HG03280 (cell line): ENCODE measurements at regions not wholly inside any gene's neighbourhood (a gene's known extent, or its start where the extent isn't known, plus 50 kb on each side); places are given as distances from the start of the nearest gene placed in this dataset.
"Not testable (repeated sequence)": the region's sequence is repeated elsewhere in the genome, so short reads cannot be mapped to it uniquely, and the experiment has no call there.

ENCODE experiments used
- ATAC-seq: cut with Tn5 transposase; IDR thresholded peaks from one replicate; pipeline ENCODE4 v1.9.1; 2021; ENCODE audit warnings: mild to moderate bottlenecking, moderate library complexity; ENCODE audit not compliant: unreplicated experiment

DNA sequence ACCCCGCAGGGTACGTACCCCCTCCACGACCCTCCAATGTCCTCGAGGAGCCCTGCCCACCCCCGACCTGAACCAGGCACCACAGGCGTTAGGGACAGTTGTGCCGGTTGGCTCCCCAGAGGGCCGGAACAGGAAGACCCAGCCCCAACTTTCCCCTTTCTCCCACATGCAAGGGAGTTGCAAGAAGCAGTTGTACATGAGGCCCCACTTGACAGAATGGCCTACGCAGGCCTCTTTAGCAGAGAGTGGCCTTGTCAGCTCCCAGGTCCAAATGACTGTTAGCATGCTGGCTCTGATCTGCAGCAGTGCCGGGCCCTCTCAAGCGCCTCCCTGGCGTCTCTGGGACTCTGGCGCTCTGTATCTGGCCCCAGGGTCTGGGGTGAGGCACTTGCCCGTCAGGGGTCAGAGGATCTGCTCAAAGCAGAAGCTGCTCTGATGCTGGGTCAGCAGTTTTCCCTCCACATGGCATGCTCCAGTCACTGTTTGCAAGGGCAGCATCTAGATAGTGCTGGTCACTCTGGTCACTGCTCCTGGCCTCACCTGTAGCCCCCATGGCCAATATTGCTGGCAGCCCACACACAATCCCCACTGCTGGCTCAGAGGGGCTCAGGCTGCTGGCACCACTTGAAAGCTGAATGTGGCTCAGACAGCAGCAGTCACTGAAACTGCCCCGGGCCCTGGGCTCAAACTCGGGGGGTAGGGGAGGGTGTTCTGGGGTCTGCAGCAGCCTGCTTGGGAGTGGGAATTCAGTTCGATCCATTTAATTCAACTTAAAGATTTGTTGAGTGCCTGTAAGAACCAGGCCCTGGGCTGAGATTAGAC lies 254.5 kb downstream of the FAM43A start:
- ATAC-seq: no peak

DNA sequence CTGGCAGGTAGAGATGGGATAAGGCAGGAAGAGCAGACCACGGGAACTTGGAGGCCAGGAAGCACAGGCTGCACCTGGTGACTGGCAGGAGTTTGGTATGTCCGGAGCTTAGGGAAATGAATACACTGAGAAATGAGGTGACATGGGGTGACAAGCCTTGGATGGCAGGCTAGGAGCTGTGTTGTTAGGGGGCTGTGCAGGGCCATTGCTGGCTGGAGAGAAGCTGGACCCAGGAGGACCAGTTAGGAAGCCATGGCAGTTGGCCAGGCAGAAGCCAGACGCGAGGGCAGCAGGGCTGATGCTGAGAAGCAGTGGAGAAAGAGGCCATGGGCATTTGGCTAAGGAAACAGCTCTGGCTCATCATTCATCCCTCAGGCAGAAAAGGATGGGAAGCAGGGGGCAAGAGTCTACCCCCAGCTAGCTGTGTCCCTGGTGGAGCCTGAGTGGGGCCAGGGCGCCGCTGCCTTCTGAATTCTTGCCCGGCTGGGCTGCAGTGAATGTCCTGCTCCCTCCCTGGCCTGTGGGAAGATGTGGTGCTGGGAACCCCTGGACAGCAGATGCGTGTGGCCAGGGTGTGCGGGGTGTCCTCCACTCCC lies 255.8 kb downstream of the FAM43A start:
- ATAC-seq: no peak

DNA sequence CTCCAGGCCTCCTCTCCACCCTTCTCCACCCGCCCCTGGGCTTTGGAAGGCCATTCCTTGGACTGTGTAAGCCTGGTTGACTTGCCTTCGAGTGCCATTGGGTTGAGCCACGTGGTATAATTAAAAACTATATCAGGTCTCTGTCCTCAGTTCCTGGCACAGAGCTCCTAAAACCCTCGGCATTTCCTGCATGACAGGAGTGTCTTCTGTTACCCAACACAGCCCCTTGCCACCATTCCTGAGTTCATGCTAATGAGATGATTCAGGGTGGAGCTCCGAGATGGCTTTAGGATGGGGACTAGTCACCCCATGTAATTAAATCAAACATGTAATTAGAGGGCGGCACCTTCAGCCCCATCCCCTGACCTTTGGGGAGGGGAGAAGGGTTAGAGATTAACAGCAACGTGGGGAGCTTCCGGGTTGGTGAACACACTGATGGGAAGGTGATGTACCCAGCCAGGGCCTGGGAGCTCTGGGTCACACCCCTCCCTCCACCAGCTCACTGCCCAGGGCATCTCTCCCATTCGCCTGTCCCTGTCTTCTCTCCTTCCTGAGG lies 256.4 kb downstream of the FAM43A start:
- no peak for ATAC-seq

- no peak for ATAC-seq
Observed at GRCh38 chr3:194944526-194944925, 258.8 kb downstream of the FAM43A start.

DNA sequence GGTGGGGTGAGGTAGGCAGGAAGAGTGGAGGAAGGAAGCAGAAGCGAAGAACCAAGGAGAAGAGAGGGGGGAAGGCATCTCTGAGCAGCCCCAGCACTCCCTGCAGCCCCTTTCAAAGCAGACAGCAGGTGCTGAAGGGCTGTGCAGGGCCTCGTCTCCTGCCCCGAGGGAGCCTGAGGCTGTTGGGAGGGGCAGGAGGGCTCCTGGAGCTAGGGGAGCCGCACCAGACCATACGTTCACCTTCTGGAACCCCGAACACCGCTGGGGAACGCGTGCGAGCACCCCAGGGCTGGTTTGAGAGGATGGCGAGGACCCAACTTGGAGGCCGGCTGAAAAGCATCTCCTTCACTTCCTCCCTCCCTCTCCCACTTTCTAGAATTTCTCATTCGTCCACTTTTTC lies 259.8 kb downstream of the FAM43A start:
- ATAC-seq: no peak

- ATAC-seq: no peak
Observed at GRCh38 chr3:194946091-194946490, 260.4 kb downstream of the FAM43A start.

- no peak for ATAC-seq
Observed at GRCh38 chr3:194949592-194949991, 263.9 kb downstream of the FAM43A start.

- no peak for ATAC-seq
Observed at GRCh38 chr3:194950906-194951628, 265.4 kb downstream of the FAM43A start.

DNA sequence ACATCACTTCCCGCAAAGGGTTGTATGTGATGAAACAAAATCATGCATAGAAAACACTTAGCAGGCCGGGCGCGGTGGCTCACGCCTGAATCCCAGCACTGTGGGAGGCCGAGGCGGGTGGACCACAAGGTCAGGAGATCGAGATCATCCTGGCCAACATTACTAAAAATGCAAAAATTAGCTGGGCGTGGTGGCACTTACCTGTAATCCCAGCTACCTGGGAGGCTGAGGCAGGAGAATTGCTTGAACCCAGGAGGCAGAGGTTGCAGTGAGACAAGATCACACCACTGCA lies 265.9 kb downstream of the FAM43A start:
- not testable (repeated sequence) for ATAC-seq

DNA sequence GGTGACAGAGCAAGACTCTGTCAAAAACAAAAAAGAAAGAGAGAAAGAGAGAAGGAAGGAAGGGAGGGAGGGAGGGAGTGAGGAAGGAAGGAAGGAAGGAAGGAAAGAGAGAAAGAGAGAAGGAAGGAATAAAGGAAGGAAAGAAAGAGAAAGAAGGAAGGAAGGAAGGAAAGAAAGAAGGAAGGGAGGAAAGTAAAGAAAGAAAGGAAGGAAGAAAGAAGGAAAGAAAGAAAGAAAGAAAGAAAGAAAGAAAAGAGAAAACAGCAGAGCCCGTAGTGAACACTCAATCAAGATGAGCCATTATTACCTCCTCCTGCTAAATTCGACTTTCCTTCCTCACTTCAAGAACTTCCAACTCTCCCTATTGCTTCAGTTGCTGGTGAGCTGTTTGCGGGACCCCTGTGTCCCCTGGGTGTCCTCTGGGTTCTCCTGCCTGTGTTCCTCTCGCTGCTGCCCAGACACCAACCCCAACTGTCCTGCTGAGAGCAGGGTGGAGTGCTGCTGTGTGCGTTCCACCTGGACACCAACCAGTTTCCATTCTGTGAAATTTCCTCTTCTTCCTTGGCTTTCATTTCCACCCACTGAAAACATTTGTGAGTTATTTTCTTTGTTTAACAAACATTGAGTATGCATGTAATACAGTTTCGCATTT lies 266.4 kb downstream of the FAM43A start:
- no peak for ATAC-seq

DNA sequence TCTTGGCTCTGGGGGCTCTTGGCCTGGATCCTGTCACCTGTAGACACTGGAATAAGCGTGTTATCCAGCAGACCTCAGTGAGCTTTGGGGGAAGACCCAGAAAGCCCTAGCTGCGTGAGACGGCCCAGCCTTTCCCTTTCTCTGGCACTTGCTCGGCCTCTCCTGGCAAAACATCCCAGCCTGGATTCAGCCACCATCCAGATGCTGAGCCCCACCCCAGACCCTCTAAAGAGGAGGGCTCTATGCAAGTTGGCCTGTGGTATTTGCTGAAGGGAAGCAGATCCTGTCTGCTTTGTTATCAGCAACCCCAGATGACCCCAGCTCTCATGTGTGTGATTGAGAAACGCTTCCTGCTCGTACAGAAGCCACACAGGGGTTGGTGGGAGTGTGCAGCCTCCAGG lies 267.2 kb downstream of the FAM43A start:
- ATAC-seq: no peak

- ATAC-seq: no peak
Observed at GRCh38 chr3:194953291-194953690, 267.6 kb downstream of the FAM43A start.

DNA sequence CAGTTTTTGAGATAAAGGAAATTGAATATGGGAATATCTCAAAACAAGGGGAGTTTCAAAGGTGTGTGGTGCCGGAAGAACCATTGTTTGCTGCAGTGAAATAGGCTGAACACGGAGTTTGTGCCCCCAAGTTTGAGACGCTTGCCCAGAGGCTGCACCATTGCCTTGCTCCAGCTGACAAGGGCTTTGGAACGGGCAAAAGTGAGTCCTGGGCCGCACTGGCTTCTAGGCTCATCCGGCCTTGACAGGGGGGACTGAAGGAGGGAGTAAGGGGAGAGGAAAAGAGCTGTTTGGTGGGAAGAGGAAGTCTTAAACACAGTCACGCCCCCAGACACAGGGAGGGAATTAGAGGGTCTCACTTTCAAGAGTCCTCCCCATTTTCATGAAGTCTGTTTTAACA lies 269.9 kb downstream of the FAM43A start:
- ATAC-seq: no peak

- no peak for ATAC-seq
Observed at GRCh38 chr3:194955979-194956696, 270.5 kb downstream of the FAM43A start.

DNA sequence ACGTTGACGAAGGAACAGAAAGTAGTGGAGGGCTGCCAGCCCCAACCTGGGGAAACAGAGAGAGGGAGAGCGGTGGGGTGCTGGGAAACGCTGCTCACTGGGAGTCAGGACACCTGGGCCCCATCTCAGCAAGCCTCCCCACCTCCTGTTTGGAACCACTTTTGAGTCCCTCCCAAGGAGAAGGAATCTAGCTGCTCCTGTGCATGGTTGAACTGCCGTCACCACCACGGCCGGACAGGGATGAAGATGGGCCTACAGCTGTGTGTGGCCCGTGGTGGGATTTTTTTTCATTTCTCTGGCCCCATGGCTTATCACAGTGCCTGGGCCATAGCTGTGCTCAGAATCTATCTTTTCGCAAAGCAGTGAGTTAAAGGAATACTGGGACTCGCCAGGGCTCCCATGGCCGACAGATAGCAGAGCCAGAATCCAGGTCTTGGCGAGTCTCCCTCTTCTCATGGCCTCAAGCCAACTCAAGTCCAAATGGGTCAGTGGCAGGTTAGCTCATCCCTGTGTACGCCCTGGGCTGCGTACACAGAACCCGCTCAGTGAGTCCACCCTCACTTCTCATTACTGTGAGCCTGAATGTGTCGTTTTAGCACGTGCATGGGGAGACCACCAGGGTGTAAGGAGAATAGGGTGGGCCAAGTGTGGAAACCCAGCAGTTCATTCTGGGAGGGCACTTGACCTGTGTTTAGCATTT lies 271.2 kb downstream of the FAM43A start:
- ATAC-seq: no peak

- ATAC-seq: no peak
Observed at GRCh38 chr3:194957743-194958240, 272.1 kb downstream of the FAM43A start.

DNA sequence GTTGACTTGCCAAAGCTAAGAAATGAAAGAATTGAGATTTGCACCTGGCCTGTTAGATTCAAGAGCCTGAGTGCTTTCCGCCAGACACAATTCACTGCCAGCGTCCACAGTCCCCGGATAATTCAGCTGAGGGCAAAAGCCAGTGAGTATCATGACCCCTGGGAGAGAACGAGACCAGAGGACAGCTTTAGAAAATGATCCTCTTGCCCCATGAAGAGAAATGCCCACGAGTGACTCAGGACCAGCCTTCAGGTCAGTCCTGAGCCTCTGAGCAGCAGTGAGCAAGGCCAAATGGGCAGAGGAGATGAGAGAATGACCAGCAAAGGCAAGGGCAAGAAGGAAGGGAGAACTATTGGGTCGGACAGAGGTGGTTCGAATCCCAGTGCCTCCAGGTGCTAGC lies 273.5 kb downstream of the FAM43A start:
- ATAC-seq: no peak

- ATAC-seq: not testable (repeated sequence)
Observed at GRCh38 chr3:194959666-194960065, 274.0 kb downstream of the FAM43A start.

DNA sequence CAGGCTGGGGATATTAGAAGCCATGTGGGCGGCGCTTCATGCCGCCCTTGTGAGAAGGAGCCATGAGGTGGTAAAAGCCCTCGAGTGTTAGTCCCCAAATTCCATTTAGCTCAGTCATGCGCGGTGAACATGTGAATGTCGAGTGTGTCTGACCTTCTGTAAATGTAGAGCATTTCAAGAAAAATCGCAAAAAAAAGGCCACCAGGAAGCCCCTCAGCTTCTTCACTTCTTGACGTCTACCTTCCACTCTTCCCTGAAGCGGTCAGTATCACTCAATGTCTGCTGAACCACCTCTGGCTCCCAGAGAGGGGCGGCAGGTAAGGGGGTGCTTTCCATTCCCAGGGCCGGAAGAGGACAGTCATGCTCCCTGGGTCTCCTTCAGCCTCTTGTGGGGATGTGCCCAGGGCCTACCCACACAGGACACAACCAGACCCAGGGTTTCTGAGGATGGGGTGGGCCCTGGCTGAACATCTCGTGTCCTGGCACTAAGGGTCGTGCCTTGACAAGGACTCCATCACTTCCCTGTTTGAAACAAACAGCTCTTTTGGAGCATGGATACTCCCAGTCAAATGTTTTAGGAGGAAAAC lies 274.9 kb downstream of the FAM43A start:
- ATAC-seq: no peak

- ATAC-seq: no peak
Observed at GRCh38 chr3:194961149-194961548, 275.5 kb downstream of the FAM43A start.
